Epithelial cell of proximal tubule (primary cell): ENCODE measurements at regions not wholly inside any gene's neighbourhood (a gene's known extent, or its start where the extent isn't known, plus 50 kb on each side); places are given as distances from the start of the nearest gene placed in this dataset.

Experiments
- DNase-seq: peaks from one replicate; pipeline ENCODE4 v3.0.0-alpha.2; 2011; ENCODE audit warnings: low read depth
- H3K4me3 ChIP-seq: 2 replicates; pipeline ENCODE4 v1.5.1; 2011; ENCODE audit warnings: low read depth, mild to moderate bottlenecking, low read length
- TF ChIP-seq, protein P1 (sequence below): conservative IDR thresholded peaks from 2 replicates; pipeline ENCODE4 v1.5.1; 2012; ENCODE audit warnings: low read depth, mild to moderate bottlenecking, low read length

DNA sequence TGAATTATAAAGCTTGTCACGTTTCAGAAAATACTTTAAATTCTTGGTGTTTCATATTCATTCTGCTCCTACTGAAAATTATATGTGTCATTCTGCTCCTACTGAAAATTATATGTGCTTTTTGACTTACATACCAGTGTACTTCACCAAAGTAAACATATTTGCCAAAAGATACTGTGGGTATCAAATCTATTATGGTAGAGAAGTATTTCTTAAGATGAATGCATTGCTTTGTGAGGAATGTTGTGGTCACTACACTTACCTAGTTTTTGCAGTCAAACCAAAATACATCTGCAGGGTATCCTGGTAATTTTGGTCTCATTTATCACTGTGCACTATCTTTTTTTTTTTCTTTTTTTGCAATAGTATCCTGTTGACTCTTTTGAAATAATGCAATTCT lies 287.7 kb upstream of the MAD2L1 start:
- DNase-seq: no peak
- no peak overlapping the region for H3K4me3 ChIP-seq
- TF ChIP-seq, protein P1, sequence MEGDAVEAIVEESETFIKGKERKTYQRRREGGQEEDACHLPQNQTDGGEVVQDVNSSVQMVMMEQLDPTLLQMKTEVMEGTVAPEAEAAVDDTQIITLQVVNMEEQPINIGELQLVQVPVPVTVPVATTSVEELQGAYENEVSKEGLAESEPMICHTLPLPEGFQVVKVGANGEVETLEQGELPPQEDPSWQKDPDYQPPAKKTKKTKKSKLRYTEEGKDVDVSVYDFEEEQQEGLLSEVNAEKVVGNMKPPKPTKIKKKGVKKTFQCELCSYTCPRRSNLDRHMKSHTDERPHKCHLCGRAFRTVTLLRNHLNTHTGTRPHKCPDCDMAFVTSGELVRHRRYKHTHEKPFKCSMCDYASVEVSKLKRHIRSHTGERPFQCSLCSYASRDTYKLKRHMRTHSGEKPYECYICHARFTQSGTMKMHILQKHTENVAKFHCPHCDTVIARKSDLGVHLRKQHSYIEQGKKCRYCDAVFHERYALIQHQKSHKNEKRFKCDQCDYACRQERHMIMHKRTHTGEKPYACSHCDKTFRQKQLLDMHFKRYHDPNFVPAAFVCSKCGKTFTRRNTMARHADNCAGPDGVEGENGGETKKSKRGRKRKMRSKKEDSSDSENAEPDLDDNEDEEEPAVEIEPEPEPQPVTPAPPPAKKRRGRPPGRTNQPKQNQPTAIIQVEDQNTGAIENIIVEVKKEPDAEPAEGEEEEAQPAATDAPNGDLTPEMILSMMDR: no peak

DNA sequence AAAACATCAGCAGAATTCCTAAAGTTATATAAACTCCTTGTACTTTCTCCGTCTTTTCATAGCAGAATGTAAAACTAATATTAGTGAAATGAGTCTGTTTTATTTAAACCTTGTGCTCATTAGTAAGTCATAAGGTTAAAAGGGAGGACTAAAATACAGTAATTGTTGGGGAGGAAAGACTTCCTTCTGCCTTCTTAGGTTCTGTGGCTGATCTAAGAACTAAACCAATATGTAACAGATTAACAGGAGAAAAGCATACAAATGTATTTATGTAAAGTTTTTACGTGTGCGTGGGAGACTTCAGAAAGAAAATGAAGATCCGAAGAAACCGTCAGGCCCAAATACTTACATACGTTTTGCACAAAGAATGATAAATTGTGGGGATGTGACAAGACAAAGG lies 286.6 kb upstream of the MAD2L1 start:
- no peak overlapping the region for H3K4me3 ChIP-seq
- no peak for DNase-seq
- TF ChIP-seq, protein P1: no peak

DNA sequence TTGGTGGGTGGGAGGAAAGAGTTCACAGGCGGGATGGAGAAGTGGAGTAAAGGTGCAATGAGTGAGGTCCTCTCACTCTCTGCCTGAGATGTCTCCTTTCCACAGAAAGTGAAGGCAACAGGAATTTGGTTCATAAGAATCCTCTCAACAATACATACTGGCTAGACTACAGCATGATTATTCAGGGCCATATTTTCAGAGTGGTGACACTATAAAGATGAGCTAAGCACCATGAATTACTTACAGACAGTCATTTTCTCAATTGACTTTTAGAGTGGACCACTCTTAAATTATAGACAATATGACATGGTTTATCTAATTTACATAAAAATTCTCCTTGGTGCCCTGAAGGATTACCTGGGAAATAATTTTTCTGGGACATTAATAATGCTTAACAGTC lies 286.1 kb upstream of the MAD2L1 start:
- no peak overlapping the region for H3K4me3 ChIP-seq
- DNase-seq: no peak
- TF ChIP-seq, protein P1: no peak

GRCh38 chr4:120348948-120349347 lies 282.3 kb upstream of the MAD2L1 start:
- H3K4me3 ChIP-seq: no peak overlapping the region
- DNase-seq: no peak
- TF ChIP-seq, protein P1: no peak

- TF ChIP-seq, protein P1: no peak
- no peak for DNase-seq
- no peak overlapping the region for H3K4me3 ChIP-seq
These were observed 281.9 kb upstream of the MAD2L1 start for GRCh38 chr4:120348521-120348920.

DNA sequence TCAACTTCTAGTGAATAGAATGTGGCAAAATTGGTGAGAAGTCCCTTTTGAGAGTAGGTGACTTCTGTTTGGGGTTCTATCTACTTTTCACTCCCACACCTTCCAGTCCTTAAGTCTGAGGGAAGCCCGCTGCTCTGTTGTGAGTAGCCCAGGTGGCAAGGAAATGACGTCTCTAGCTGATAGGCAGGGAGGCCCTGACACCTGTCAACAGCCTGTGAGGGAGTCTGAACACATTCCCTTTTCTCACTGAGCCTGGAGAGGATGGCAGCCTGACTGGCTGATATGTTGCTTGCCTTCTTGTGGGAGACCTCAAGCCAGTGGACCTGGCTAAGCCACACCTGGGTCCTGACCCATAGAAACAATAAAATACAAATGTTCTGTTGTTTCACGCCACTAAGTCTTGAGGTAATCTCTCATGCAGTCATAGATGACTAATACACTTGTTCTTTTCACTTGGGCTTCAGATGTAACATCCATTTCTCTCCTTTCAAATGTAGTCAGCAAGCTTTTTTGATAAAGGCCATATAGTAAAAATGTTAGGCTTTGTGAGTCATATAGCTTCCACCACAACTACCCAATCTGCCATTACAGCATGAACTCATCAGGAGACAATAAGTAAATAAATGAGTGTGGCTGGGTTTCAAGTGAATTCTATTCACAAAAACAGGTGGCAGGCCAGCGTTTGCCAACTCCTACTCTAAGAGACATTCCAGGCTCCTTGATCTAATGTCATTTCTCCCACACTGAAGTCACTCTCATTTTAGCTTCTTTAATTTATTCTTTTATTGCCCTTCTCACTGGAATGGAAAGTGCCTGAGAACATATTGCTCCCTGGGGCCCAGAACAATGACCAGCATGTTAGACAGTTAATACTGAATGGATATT lies 265.1 kb upstream of the MAD2L1 start:
- no peak overlapping the region for H3K4me3 ChIP-seq
- DNase-seq: no peak
- TF ChIP-seq, protein P1: no peak

GRCh38 chr4:120329386-120329785 lies 262.7 kb upstream of the MAD2L1 start:
- no peak for DNase-seq
- TF ChIP-seq, protein P1: no peak

More at GRCh38 chr4:120329386-120329785, 262.7 kb upstream of the MAD2L1 start:
- no peak overlapping the region for H3K4me3 ChIP-seq
